Right atrium auricular region (tissue), 2 donors: ENCODE measurements at regions not wholly inside any gene's neighbourhood (a gene's known extent, or its start where the extent isn't known, plus 50 kb on each side); places are given as distances from the start of the nearest gene placed in this dataset.

Source experiments
- DNase-seq: peaks from one replicate; pipeline ENCODE4 v3.0.0-alpha.2; 2019; ENCODE audit warnings: low spot score
- H3K27ac ChIP-seq, 2 donors: fragments of 200-600 bp; sonication (generic); 1 replicate in 1 of 2; 2 replicates in 1 of 2; pipeline ENCODE4 v1.5.1; 2016 to 2019
- H3K27me3 ChIP-seq, 2 donors: fragments of 200-600 bp; sonication (generic); one replicate each; pipeline versions ENCODE4 v1.5.1 to v1.6.0; 2017 to 2019
- H3K36me3 ChIP-seq: fragments of 200-600 bp; sonication (generic); one replicate; pipeline ENCODE4 v1.5.1; 2016
- H3K4me1 ChIP-seq, 2 donors: fragments of 200-600 bp; sonication (generic); one replicate each; pipeline versions ENCODE4 v1.5.1 to v1.6.0; 2017 to 2019
- H3K4me3 ChIP-seq, 2 donors: fragments of 200-600 bp; sonication (generic); 1 replicate in 1 of 2; 2 replicates in 1 of 2; pipeline ENCODE4 v1.5.1; 2017 to 2019; ENCODE audit warnings: mild to moderate bottlenecking in 1 of 2, moderate library complexity in 1 of 2
- H3K9me3 ChIP-seq, 2 donors: fragments of 200-600 bp; sonication (generic); one replicate each; pipeline ENCODE4 v1.5.1; 2019
- TF ChIP-seq, protein P1 (sequence below), 2 donors: fragments of 200-600 bp; sonication (generic); IDR thresholded peaks; one replicate each; pipeline ENCODE4 v1.5.1; 2019; ENCODE audit warnings: antibody characterized with exemption in 2 of 2

DNA sequence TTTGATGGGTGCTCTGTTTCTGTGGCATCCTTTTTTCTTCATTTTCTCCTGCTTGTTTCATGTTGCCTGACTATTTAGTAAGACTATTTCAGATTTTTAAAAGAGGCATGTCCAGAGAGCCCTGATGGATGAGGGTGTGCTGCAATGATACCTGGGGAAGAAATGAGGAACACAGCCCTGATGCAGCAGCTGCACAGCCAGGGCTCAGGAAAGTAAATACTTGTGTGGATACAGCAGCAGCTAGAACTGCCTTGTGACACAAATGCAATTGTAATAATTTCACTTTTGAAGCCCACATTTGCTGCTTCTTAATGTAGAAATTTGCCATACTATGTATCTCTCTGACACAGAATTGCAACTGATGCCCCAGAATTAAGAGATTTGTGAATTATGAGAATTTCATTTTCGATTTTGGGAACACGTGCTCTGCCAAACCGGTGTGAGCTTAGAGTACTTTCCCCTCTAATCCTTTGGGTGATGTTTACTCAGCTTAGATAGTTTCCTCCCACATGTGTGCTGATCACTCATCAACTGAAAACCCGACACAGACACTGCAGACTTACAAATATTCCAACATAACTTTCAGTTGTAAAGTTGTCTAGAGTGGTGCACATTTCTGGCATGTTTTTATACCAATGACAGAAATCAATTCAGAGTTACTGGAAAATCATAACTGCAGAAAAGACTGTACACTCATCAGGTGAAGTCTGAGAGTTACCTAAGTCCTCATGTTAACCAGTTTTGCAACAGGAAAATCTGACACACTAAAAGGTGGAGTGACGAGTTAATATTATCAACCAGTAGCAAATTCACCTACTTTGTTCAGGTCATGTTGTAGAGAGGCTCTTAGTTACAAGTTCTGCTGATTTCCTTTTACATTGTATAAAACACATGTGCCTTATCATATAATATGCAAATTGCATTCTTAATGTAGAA is 383.4 kb downstream of the CBLN2 start:
- Histone ChIP-seq H3K36me3 (no peaks in the 10 kb centered on the region), H3K9me3 (no peaks in the 10 kb centered on the region), H3K4me1 (no peaks in the 10 kb centered on the region), H3K27me3 (no peaks in the 10 kb centered on the region), H3K27ac (no peak overlapping the region), H3K4me3 (no peak overlapping the region)
- TF ChIP-seq, protein P1, sequence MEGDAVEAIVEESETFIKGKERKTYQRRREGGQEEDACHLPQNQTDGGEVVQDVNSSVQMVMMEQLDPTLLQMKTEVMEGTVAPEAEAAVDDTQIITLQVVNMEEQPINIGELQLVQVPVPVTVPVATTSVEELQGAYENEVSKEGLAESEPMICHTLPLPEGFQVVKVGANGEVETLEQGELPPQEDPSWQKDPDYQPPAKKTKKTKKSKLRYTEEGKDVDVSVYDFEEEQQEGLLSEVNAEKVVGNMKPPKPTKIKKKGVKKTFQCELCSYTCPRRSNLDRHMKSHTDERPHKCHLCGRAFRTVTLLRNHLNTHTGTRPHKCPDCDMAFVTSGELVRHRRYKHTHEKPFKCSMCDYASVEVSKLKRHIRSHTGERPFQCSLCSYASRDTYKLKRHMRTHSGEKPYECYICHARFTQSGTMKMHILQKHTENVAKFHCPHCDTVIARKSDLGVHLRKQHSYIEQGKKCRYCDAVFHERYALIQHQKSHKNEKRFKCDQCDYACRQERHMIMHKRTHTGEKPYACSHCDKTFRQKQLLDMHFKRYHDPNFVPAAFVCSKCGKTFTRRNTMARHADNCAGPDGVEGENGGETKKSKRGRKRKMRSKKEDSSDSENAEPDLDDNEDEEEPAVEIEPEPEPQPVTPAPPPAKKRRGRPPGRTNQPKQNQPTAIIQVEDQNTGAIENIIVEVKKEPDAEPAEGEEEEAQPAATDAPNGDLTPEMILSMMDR (IDR thresholded peaks at IDR 0.05), result no peak
- no peak for DNase-seq

DNA sequence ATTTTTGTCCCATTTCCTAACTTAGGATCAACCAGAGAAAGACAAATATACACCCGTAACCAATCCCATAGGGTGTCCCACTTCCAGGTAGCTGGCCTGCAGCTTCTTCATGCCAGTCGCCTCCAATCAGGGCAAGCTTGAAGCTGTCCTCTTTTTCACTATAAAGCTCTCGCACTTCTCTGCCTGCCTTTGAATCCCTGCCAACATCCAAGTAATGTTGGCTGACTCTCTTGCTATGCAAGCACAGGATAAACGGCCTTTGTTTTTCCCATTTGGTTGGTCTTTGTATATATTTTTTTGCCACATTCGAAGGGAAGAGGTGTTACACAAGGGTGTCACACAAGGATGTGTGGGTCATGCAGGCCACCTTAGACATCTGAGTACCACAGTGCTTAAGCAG is 388.8 kb downstream of the CBLN2 start:
- DNase-seq, result no peak
- H3K27ac ChIP-seq, result no peak overlapping the region
- H3K36me3 ChIP-seq, result no peaks in the 10 kb centered on the region
- H3K4me1 ChIP-seq, result no peaks in the 10 kb centered on the region
- no peaks in the 10 kb centered on the region for H3K9me3 ChIP-seq
- H3K4me3 ChIP-seq, result no peak overlapping the region
- no peaks in the 10 kb centered on the region for H3K27me3 ChIP-seq
- TF ChIP-seq, protein P1 (IDR thresholded peaks at IDR 0.05), result no peak

DNA sequence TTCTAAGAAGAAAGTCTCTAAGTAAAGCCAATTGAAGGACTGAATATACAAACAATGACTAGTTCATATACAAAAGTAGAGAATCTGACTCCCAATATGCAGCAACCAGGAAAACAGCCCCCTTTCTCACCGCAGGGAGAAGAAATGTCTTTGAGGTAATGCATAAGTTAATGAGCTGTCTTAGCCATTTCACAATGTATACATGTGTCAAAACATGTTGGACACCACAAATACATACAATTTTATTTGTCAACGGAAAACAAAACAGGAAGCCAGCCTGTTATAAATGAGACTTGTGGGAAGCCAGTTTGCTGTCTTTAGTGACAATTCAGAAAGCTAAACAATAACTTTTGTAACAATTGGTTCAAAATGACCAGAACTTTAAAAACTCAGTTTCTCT is 389.2 kb downstream of the CBLN2 start:
- Histone ChIP-seq H3K27ac (no peak overlapping the region), H3K36me3 (no peaks in the 10 kb centered on the region), H3K4me1 (no peaks in the 10 kb centered on the region), H3K9me3 (no peaks in the 10 kb centered on the region), H3K27me3 (no peaks in the 10 kb centered on the region), H3K4me3 (no peak overlapping the region)
- DNase-seq, result no peak
- TF ChIP-seq, protein P1 (IDR thresholded peaks at IDR 0.05), result no peak

DNA sequence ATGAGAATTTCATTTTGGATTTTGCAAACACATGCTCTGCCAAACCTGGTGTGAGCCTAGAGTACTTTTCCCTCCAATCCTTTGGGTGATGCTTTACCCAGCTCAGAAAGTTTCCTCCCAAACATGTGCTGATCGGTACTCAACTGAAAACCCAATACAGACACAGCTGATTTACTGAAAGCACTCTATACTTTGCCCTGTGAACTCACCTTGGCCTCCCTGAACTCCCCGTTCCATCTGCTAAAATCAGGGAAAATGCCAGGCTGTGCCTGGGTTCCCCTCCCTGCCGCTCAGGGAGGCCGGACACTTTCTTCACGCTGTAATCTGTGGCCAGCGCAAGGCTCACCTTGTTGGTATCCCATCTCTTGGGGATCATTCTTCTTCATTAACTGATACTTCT is 391.2 kb downstream of the CBLN2 start:
- H3K4me3 ChIP-seq, result no peak overlapping the region
- DNase-seq, result no peak
- H3K27me3 ChIP-seq, result no peaks in the 10 kb centered on the region
- no peaks in the 10 kb centered on the region for H3K4me1 ChIP-seq
- TF ChIP-seq, protein P1 (IDR thresholded peaks at IDR 0.05), result no peak
- H3K9me3 ChIP-seq, result no peaks in the 10 kb centered on the region
- H3K27ac ChIP-seq, result no peak overlapping the region
- H3K36me3 ChIP-seq, result no peaks in the 10 kb centered on the region

DNA sequence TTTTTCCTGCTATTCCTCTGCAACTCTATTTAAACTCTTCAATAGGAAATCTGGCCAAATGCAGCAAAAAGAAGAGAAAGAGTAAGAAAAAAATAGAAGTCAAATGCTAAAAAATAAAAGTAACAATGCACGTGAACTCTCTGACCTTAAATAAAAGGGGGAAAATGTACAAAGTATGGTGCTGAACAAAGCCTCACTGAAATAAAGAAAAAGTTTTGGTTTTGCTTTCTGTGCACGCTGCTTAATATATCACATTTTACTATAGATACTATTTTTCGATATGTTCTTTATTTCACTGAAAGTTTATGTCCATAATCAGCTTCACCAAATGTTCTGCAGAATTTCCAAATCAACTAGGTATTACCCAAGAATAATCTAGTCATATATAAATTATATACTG is 396.3 kb downstream of the CBLN2 start:
- Histone ChIP-seq H3K27me3 (no peaks in the 10 kb centered on the region), H3K36me3 (no peaks in the 10 kb centered on the region), H3K4me1 (no peaks in the 10 kb centered on the region), H3K27ac (no peak overlapping the region), H3K9me3 (no peaks in the 10 kb centered on the region), H3K4me3 (no peak overlapping the region)
- TF ChIP-seq, protein P1 (IDR thresholded peaks at IDR 0.05), result no peak
- DNase-seq, result no peak
